ENCODE measurements at regions not wholly inside any gene's neighbourhood (a gene's known extent, or its start where the extent isn't known, plus 50 kb on each side); places are given as distances from the start of the nearest gene placed in this dataset.
"Not testable (repeated sequence)": the region's sequence is repeated elsewhere in the genome, so short reads cannot be mapped to it uniquely, and the experiment has no call there.

GRCh38 chr20:17863209-17863576 lies 105.4 kb downstream of the SNX5 start:
- Histone ChIP-seq H3K27ac (no peak overlapping the region), H3K9me3 (ENCODE audit: low read depth, low read length) (no peaks in the 10 kb centered on the region), H3K4me3 (no peak overlapping the region), H3K9ac (ENCODE audit: insufficient read length) (no peak overlapping the region), H3K36me3 (ENCODE audit: insufficient read depth, low read length) (no peaks in the 10 kb centered on the region)
- DNase-seq (ENCODE audit: low read depth, low spot score), result no peak
- TF ChIP-seq POLR2AphosphoS5 (IDR thresholded peaks at IDR 0.05; ENCODE audit: borderline replicate concordance, low read depth, low read length), result no peak
- TF ChIP-seq EZH2 (IDR thresholded peaks at IDR 0.05), result no peak
- no peak for TF ChIP-seq FOXP2 (optimal IDR thresholded peaks at IDR 0.05; ENCODE audit: control extremely low read depth, extremely low read length, insufficient read depth)

GRCh38 chr20:17862171-17862570 lies 106.4 kb downstream of the SNX5 start:
- Histone ChIP-seq H3K27ac (no peak overlapping the region), H3K9me3 (ENCODE audit: low read depth, low read length) (no peaks in the 10 kb centered on the region), H3K36me3 (ENCODE audit: insufficient read depth, low read length) (no peaks in the 10 kb centered on the region), H3K9ac (ENCODE audit: insufficient read length) (no peak overlapping the region), H3K4me3 (no peak overlapping the region)
- no peak for DNase-seq (ENCODE audit: low read depth, low spot score)
- TF ChIP-seq FOXP2 (optimal IDR thresholded peaks at IDR 0.05; ENCODE audit: control extremely low read depth, extremely low read length, insufficient read depth) (no peak), EZH2 (IDR thresholded peaks at IDR 0.05) (no peak), POLR2AphosphoS5 (IDR thresholded peaks at IDR 0.05; ENCODE audit: borderline replicate concordance, low read depth, low read length) (no peak)

DNA sequence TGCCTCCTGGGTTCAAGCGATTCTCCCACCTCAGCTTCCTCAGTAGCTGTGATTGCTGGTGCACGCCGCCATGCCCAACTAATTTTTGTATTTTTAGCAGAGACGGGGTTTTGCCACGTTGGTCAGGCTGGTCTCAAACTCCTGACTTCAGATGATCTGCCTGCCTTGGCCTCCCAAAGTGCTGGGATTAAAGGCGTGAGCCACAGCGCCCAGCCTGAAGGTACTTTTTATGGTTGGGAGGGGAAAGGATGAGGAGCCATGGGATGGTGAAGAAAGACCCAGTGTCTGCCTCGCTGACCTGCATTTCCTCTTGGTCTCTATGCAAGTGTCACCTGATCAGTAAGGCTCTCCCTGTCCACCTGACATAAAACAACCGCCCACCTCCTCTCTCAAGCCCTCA lies 107.0 kb downstream of the SNX5 start:
- H3K36me3 ChIP-seq (ENCODE audit: insufficient read depth, low read length); H3K4me3 ChIP-seq; H3K27ac ChIP-seq; DNase-seq (ENCODE audit: low read depth, low spot score); H3K9ac ChIP-seq (ENCODE audit: insufficient read length); H3K9me3 ChIP-seq (ENCODE audit: low read depth, low read length): not testable (repeated sequence)

GRCh38 chr20:17860301-17861197 lies 108.0 kb downstream of the SNX5 start:
- H3K36me3 ChIP-seq (ENCODE audit: insufficient read depth, low read length), result no peaks in the 10 kb centered on the region
- no peak for DNase-seq (ENCODE audit: low read depth, low spot score)
- no peak overlapping the region for H3K27ac ChIP-seq
- no peak overlapping the region for H3K4me3 ChIP-seq
- TF ChIP-seq POLR2AphosphoS5 (IDR thresholded peaks at IDR 0.05; ENCODE audit: borderline replicate concordance, low read depth, low read length) (no peak), FOXP2 (optimal IDR thresholded peaks at IDR 0.05; ENCODE audit: control extremely low read depth, extremely low read length, insufficient read depth) (no peak), EZH2 (IDR thresholded peaks at IDR 0.05) (no peak)
- H3K9me3 ChIP-seq (ENCODE audit: low read depth, low read length), result no peaks in the 10 kb centered on the region
- H3K9ac ChIP-seq (ENCODE audit: insufficient read length), result no peak overlapping the region

GRCh38 chr20:17859616-17860232 lies 108.9 kb downstream of the SNX5 start:
- TF ChIP-seq EZH2 (IDR thresholded peaks at IDR 0.05), result no peak
- no peak for TF ChIP-seq FOXP2 (optimal IDR thresholded peaks at IDR 0.05; ENCODE audit: control extremely low read depth, extremely low read length, insufficient read depth)
- no peak for TF ChIP-seq POLR2AphosphoS5 (IDR thresholded peaks at IDR 0.05; ENCODE audit: borderline replicate concordance, low read depth, low read length)
- no peak for DNase-seq (ENCODE audit: low read depth, low spot score)
- H3K27ac ChIP-seq, result no peak overlapping the region
- no peak overlapping the region for H3K4me3 ChIP-seq
- no peaks in the 10 kb centered on the region for H3K9me3 ChIP-seq (ENCODE audit: low read depth, low read length)
- H3K36me3 ChIP-seq (ENCODE audit: insufficient read depth, low read length), result no peaks in the 10 kb centered on the region
- H3K9ac ChIP-seq (ENCODE audit: insufficient read length), result no peak overlapping the region

DNA sequence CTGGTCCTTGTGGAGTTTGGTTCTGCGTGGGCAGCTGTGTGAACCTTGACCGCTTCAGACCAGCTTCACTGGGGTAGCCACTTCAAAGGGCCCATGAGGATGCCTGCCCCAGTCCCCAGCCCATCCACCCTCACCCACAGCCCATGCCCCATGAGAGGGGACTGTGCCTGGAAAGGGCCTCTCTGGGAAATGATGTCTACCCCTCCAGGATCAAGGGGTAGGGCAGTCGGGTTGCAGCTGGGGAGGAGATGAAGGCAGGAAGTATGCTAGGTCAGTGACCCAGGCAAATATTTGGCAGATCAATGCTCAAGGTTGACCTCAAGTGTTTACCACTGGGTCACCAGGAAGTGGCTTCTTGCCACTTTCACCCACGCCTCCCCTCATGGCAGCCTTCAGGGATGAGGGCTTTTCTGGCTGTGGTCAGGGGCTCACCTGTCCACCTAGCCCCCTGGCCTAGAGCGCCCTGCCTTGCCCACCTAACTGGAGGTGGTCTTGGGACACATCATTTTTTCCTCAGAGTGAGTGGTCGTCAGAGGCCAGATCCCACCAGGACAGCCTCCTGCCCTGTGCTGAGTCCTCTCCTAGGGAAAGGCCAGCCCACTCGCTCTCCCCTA lies 109.5 kb downstream of the SNX5 start:
- no peak overlapping the region for H3K9ac ChIP-seq (ENCODE audit: insufficient read length)
- H3K36me3 ChIP-seq (ENCODE audit: insufficient read depth, low read length), result no peaks in the 10 kb centered on the region
- no peak for DNase-seq (ENCODE audit: low read depth, low spot score)
- H3K9me3 ChIP-seq (ENCODE audit: low read depth, low read length), result no peaks in the 10 kb centered on the region
- TF ChIP-seq FOXP2 (optimal IDR thresholded peaks at IDR 0.05; ENCODE audit: control extremely low read depth, extremely low read length, insufficient read depth) (no peak), EZH2 (IDR thresholded peaks at IDR 0.05) (no peak)
- H3K4me3 ChIP-seq, result no peak overlapping the region
- no peak overlapping the region for H3K27ac ChIP-seq

DNA sequence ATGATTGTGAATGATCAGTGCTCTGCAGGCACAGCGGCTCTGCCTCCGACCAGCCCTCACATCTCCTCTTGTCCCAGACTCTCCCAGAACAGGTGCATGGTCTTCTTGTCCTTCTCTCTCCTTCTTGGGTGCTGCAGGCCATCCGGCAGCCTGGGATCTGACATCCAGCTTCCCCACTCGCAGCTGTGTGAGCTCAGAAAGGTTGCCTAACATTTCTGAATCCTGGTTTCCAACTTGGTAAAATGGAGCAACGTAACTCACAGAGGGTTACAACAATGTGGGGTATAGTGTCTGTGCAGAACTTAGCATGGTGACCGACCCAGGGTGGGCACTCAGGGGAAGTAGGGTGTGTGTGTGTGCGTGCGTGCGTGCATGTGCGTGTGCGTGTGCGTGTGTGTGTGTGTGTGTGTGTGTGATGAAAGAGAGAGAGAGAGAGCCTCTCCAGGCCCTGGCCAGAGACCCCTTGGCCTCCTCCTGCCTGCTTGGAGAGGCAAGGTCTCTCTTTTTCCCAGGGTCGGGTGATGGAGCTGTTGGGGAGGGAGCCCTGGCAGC lies 110.1 kb downstream of the SNX5 start:
- DNase-seq (ENCODE audit: low read depth, low spot score), result no peak
- Histone ChIP-seq H3K36me3 (ENCODE audit: insufficient read depth, low read length) (no peaks in the 10 kb centered on the region), H3K4me3 (no peak overlapping the region), H3K9ac (ENCODE audit: insufficient read length) (no peak overlapping the region), H3K27ac (no peak overlapping the region), H3K9me3 (ENCODE audit: low read depth, low read length) (no peaks in the 10 kb centered on the region)
- TF ChIP-seq EZH2 (IDR thresholded peaks at IDR 0.05) (no peak), POLR2AphosphoS5 (IDR thresholded peaks at IDR 0.05; ENCODE audit: borderline replicate concordance, low read depth, low read length) (no peak), FOXP2 (optimal IDR thresholded peaks at IDR 0.05; ENCODE audit: control extremely low read depth, extremely low read length, insufficient read depth) (no peak)

GRCh38 chr20:17857639-17858449 lies 110.8 kb downstream of the SNX5 start:
- no peak overlapping the region for H3K27ac ChIP-seq

More at GRCh38 chr20:17857639-17858449, 110.8 kb downstream of the SNX5 start:
- Histone ChIP-seq H3K9ac (ENCODE audit: insufficient read length) (no peak overlapping the region), H3K36me3 (ENCODE audit: insufficient read depth, low read length) (no peaks in the 10 kb centered on the region), H3K4me3 (no peak overlapping the region), H3K9me3 (ENCODE audit: low read depth, low read length) (no peaks in the 10 kb centered on the region)
- TF ChIP-seq FOXP2 (optimal IDR thresholded peaks at IDR 0.05; ENCODE audit: control extremely low read depth, extremely low read length, insufficient read depth), result no peak
- no peak for TF ChIP-seq POLR2AphosphoS5 (IDR thresholded peaks at IDR 0.05; ENCODE audit: borderline replicate concordance, low read depth, low read length)
- no peak for TF ChIP-seq EZH2 (IDR thresholded peaks at IDR 0.05)
- no peak for DNase-seq (ENCODE audit: low read depth, low spot score)

Measured in SK-N-MC (cell line).